Neural cell (in vitro differentiated cells): ENCODE measurements at regions not wholly inside any gene's neighbourhood (a gene's known extent, or its start where the extent isn't known, plus 50 kb on each side); places are given as distances from the start of the nearest gene placed in this dataset.

Source experiments
- POLR2AphosphoS5 ChIP-seq: IDR thresholded peaks from 2 replicates; pipeline ENCODE4 v1.6.1; 2012
- RAD21 ChIP-seq: fragments of 450-650 bp; conservative IDR thresholded peaks from 2 replicates; pipeline ENCODE4 v1.6.1; 2014; ENCODE audit warnings: antibody characterized with exemption, mild to moderate bottlenecking, moderate library complexity
- SMC3 ChIP-seq: fragments of 450-650 bp; conservative IDR thresholded peaks from 2 replicates; pipeline ENCODE4 v1.6.1; 2014; ENCODE audit warnings: antibody characterized with exemption, mild to moderate bottlenecking, moderate library complexity; ENCODE audit not compliant: poor library complexity
- TF ChIP-seq, protein P1 (sequence below): fragments of 450-650 bp; IDR thresholded peaks from 2 replicates; pipeline ENCODE4 v1.5.1; 2014; ENCODE audit warnings: antibody characterized with exemption, mild to moderate bottlenecking, moderate library complexity; ENCODE audit not compliant: poor library complexity, severe bottlenecking

DNA sequence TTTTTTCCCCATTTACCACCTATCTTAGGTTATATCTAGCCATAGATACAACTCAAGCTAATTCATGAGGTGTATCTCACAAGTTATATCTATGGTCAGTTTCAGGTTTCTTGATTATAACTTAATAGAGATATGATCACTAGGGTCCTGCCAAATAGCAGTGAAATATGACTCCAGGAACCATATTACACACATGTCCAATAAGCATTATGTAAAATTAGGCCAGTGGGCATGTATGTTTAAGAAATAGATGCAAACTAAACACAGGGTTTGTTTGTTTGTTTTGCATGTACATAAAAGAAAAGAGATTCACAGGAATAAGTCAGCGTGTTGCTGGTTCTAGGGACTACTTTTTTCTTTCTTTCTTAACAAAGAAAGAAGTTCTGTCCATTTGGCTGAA is 112.5 kb upstream of the ST6GALNAC5 start:
- no peak for TF ChIP-seq SMC3
- TF ChIP-seq, protein P1, sequence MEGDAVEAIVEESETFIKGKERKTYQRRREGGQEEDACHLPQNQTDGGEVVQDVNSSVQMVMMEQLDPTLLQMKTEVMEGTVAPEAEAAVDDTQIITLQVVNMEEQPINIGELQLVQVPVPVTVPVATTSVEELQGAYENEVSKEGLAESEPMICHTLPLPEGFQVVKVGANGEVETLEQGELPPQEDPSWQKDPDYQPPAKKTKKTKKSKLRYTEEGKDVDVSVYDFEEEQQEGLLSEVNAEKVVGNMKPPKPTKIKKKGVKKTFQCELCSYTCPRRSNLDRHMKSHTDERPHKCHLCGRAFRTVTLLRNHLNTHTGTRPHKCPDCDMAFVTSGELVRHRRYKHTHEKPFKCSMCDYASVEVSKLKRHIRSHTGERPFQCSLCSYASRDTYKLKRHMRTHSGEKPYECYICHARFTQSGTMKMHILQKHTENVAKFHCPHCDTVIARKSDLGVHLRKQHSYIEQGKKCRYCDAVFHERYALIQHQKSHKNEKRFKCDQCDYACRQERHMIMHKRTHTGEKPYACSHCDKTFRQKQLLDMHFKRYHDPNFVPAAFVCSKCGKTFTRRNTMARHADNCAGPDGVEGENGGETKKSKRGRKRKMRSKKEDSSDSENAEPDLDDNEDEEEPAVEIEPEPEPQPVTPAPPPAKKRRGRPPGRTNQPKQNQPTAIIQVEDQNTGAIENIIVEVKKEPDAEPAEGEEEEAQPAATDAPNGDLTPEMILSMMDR, result no peak
- TF ChIP-seq POLR2AphosphoS5, result no peak
- no peak for TF ChIP-seq RAD21
